Glomerular visceral epithelial cell (primary cell): ENCODE measurements at regions not wholly inside any gene's neighbourhood (a gene's known extent, or its start where the extent isn't known, plus 50 kb on each side); places are given as distances from the start of the nearest gene placed in this dataset.

Experiments
- DNase-seq: peaks from one replicate; pipeline ENCODE4 v3.0.0-alpha.2; 2016; ENCODE audit errors: extremely low spot score

DNA sequence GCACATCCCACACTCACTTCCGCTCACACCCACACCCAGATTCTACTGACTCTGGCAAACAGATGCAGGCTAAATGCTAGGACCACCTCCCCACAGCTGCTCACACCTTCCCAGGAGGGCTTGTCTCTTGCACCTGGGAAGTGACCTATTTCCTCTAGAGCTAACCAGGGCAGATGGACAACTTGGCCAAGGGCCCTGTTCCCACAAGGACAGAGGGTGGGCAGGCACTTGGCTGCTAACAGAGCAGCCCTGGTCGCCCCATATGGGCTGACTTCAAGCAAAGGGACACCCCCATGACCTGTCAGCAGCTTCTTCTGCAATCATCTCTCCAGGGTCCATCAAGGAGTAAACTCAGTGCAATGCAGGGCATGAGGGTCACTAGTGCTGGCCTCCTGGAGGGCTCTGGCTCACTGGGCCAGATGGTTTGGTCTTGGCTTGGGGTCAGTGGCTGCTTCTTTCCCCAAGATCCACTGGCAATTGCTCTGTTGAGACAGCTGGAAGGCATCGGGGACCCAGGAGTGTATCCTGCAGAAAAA, 641.5 kb downstream of the PLPP3 start:
- no peak for DNase-seq

- no peak for DNase-seq
These were observed 644.1 kb downstream of the PLPP3 start for GRCh38 chr1:55935236-55935635.

- no peak for DNase-seq
These were observed 647.0 kb downstream of the PLPP3 start for GRCh38 chr1:55932402-55932801.

GRCh38 chr1:55931081-55931940, 648.1 kb downstream of the PLPP3 start:
- no peak for DNase-seq

- no peak for DNase-seq
These were observed 649.7 kb downstream of the PLPP3 start for GRCh38 chr1:55929652-55930051.

- DNase-seq = no peak
These were observed 650.8 kb downstream of the PLPP3 start for GRCh38 chr1:55928576-55928975.

DNA sequence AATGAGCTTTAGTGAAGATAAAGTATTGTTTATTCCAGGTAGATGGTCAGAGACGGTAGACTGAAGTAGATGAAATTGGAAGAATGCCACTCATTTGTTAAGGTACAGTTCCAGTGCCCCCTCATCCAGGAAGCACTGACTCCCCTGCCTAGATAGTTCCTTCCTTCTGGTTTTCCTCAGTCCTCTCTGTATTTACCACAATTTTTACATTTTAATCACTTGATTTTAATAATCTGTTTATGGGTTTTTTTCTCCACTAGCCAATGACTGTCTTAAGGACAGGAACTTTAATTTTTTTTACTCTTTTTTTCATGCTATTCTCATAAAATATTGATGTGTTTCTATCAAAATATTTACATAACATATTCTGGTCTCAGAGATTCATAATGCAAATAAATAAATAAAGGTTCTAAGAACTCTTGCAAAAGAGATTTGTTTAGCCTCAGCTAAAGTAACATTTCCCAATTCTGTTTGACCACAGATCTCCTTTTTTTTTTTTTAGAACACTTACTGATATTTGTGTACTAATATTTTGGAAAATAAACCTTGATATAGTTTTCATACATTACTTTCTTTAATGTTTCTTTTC, 651.6 kb downstream of the PLPP3 start:
- no peak for DNase-seq

GRCh38 chr1:55926906-55927471, 652.4 kb downstream of the PLPP3 start:
- no peak for DNase-seq

GRCh38 chr1:55916907-55917306, 662.5 kb downstream of the PLPP3 start:
- DNase-seq = no peak

DNA sequence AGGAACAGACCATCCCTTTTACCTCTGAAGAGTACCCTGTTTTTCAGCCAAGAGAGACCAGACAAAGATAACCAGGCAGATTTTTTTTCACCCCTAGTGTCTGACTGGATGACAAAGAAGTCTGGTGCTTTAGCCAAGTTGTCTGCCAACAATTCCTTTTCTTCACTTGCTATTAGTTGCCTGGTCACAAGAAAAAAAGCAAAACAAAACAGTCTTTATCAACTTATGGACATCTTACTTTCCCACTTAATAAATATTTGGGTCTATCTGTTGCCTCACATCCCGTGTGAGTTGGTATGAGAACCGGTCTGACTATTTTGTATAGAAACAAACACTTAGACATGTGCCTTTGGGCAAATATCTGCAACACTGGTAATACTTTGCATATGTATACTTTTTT, 662.9 kb downstream of the PLPP3 start:
- no peak for DNase-seq

DNA sequence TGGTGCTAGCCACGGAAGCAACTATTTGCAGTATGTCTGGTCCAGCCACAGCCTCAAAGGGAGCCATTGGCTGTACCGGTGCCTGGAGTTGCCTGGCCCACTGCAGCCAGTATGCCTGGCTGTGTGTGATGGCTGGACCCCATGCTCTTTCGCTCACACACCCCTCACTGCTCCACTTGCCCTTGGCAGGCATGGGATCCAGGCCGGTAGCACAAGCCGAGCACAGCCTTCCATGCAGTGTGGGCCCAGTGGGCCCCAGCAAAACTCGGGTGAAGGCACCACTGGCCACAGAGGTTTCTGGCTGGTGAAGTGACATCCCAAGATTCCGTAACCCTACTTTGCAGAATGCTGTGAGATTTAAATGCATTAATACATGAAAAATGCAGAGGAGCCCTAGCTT, 665.8 kb downstream of the PLPP3 start:
- DNase-seq = no peak

GRCh38 chr1:55912438-55912837, 666.9 kb downstream of the PLPP3 start:
- DNase-seq = no peak

DNA sequence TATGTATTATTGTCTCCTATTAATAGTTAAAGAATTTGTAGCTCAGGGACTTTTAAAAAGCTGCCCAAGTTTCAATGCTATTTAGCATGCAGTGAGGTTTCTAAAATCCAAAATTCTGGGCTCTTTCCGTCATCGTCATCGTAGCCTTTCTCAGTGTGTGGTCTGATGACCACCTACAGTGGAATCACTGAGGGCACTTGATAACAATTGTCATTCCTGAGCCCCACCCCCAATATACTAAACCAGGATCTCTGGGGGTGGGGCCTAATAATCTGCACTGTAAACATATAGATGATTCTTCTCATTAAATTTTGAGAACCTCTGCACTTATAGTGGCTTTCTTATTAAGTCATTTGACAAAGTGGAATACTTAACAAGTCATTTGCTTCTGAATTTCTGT, 674.8 kb downstream of the PLPP3 start:
- DNase-seq = no peak

GRCh38 chr1:55898181-55898580, 681.2 kb downstream of the PLPP3 start:
- peak; percentile 4 for DNase-seq

GRCh38 chr1:55896210-55896609, 681.0 kb upstream of the USP24 start:
- no peak for DNase-seq

- DNase-seq = no peak
These were observed 679.4 kb upstream of the USP24 start for GRCh38 chr1:55894521-55894920.

DNA sequence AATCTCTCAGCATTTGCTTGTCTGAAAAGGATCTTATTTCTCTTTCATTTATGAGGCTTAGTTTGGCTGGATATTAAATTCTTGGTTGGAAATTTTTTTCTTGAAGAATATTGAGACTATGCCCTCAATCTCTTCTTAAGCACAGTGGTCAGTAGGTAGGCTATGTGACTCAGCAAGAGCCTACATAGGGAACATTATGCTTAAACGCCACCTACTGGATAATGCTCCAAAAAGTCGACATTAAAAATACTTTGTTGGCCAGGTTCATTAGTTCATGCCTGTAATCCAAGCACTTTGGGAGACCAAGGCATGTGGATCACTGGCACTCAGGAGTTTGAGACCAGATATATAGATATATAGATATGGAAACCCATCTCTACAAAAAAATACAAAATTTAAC, 678.0 kb upstream of the USP24 start:
- peak; percentile 25 for DNase-seq

GRCh38 chr1:55888685-55889317, 673.6 kb upstream of the USP24 start:
- no peak for DNase-seq

- no peak for DNase-seq
These were observed 671.9 kb upstream of the USP24 start for GRCh38 chr1:55886856-55887712.

DNA sequence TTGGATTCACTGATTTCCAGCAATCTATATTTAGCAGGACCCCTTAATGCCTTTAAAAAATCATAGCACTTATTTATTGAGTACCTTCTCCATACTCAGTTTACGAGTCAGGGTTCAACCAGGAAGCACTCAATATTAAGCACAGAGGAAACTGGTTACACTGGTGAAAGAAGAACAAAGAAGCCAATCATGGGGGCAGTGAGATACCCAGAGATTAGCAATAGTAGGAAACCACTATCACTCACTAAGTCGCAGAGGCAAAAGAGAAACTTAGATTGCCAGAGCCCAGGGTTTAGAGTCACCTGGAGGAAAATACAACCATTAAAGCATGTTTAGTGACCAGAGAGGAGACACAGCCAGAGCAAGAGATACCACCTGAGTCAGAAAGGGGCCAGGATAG, 670.5 kb upstream of the USP24 start:
- no peak for DNase-seq

- no peak for DNase-seq
These were observed 667.8 kb upstream of the USP24 start for GRCh38 chr1:55882931-55883330.
